Fibroblast of skin of right biceps (primary cell): ENCODE measurements at regions not wholly inside any gene's neighbourhood (a gene's known extent, or its start where the extent isn't known, plus 50 kb on each side); places are given as distances from the start of the nearest gene placed in this dataset.

Experiments
- DNase-seq: peaks from one replicate; pipeline ENCODE4 v3.0.0-alpha.2; 2013

- no peak for DNase-seq
Measured at GRCh38 chrX:20363275-20363674, 96.6 kb upstream of the RPS6KA3 start.

- DNase-seq: peak; percentile 49
Measured at GRCh38 chrX:20362268-20363267, 95.9 kb upstream of the RPS6KA3 start.

- DNase-seq: peak; percentile 71
Measured at GRCh38 chrX:20361890-20362262, 95.2 kb upstream of the RPS6KA3 start.

GRCh38 chrX:20361081-20361889 is 94.6 kb upstream of the RPS6KA3 start:
- DNase-seq: peak; percentile 73

- DNase-seq: no peak
Measured at GRCh38 chrX:20355187-20355586, 88.5 kb upstream of the RPS6KA3 start.

GRCh38 chrX:20354505-20354904 is 87.8 kb upstream of the RPS6KA3 start:
- no peak for DNase-seq

GRCh38 chrX:20352935-20353336 is 86.2 kb upstream of the RPS6KA3 start:
- DNase-seq: no peak

- no peak for DNase-seq
Measured at GRCh38 chrX:20352504-20352903, 85.8 kb upstream of the RPS6KA3 start.

GRCh38 chrX:20350596-20350995 is 83.9 kb upstream of the RPS6KA3 start:
- no peak for DNase-seq

- DNase-seq: no peak
Measured at GRCh38 chrX:20348139-20348538, 81.4 kb upstream of the RPS6KA3 start.

- DNase-seq: peak; percentile 14
Measured at GRCh38 chrX:20347481-20347880, 80.8 kb upstream of the RPS6KA3 start.

GRCh38 chrX:20333672-20334071 is 67.0 kb upstream of the RPS6KA3 start:
- DNase-seq: no peak

- no peak for DNase-seq
Measured at GRCh38 chrX:20330545-20330944, 63.8 kb upstream of the RPS6KA3 start.

GRCh38 chrX:20329435-20329834 is 62.7 kb upstream of the RPS6KA3 start:
- DNase-seq: no peak

- no peak for DNase-seq
Measured at GRCh38 chrX:20325786-20326388, 59.2 kb upstream of the RPS6KA3 start.

- no peak for DNase-seq
Measured at GRCh38 chrX:20322887-20323286, 56.2 kb upstream of the RPS6KA3 start.

- DNase-seq: no peak
Measured at GRCh38 chrX:20320461-20321159, 53.9 kb upstream of the RPS6KA3 start.

GRCh38 chrX:20319054-20319453 is 52.3 kb upstream of the RPS6KA3 start:
- DNase-seq: no peak

- no peak for DNase-seq
Measured at GRCh38 chrX:20317873-20318272, 51.2 kb upstream of the RPS6KA3 start.
